ENCODE measurements at regions not wholly inside any gene's neighbourhood (a gene's known extent, or its start where the extent isn't known, plus 50 kb on each side); places are given as distances from the start of the nearest gene placed in this dataset.
A peak's percentile ranks its signal among the peaks of the same experiment; 100 is the strongest.

GRCh38 chr5:135186662-135187522, 152.9 kb upstream of the PITX1 start:
- no peak for DNase-seq

More at GRCh38 chr5:135186662-135187522, 152.9 kb upstream of the PITX1 start:
- Mint-ChIP-seq H3K36me3 (ENCODE audit: insufficient read depth in 1 of 3, low read depth in 3 of 3) (no peaks in the 10 kb centered on the region), H3K9me3 (no peaks in the 10 kb centered on the region), H3K27me3 (ENCODE audit: low read depth) (peaks cover 50% of the 10 kb centered on the region), H3K27ac (peak overlapping the region in 1 of 3 experiments; percentile 65; a peak in 1 of 7 replicates), H3K4me1 (peaks cover 9 to 13% of the 10 kb centered on the region in 2 experiments), H3K4me3 (no peak overlapping the region)
- H3K79me1 ChIP-seq (ENCODE audit: insufficient read depth, low read depth, low read length, poor library complexity, severe bottlenecking), result no peaks in the 10 kb centered on the region
- H3K56ac ChIP-seq (ENCODE audit: insufficient read length, low read depth, low read length), result no peak overlapping the region
- H3T11ph ChIP-seq (ENCODE audit: low read length), result no peak overlapping the region
- H3K4me1 ChIP-seq (ENCODE audit: insufficient read depth, low read length), result no peaks in the 10 kb centered on the region
- H2BK15ac ChIP-seq (ENCODE audit: low read depth, low read length), result no peak overlapping the region
- H3K18ac ChIP-seq (ENCODE audit: insufficient read length, low read depth, low read length), result no peak overlapping the region
- H3K9me3 ChIP-seq (ENCODE audit: control insufficient read depth, low read depth, low read length), result no peaks in the 10 kb centered on the region
- no peak overlapping the region for H3K14ac ChIP-seq (ENCODE audit: insufficient read depth, low read length)
- WGBS (ENCODE audit: extremely low coverage, insufficient read length, low lambda C conversion rate), result no CpG with 5 or more reads among the region's 8 CpGs
- no peak overlapping the region for H2AK5ac ChIP-seq (ENCODE audit: insufficient read length, low read length)
- H4K8ac ChIP-seq (replicated peaks; ENCODE audit: insufficient read length, low read depth, low read length), result no peak overlapping the region
- no peak overlapping the region for H3K4ac ChIP-seq (ENCODE audit: low read depth, low read length)
- H2AFZ ChIP-seq (ENCODE audit: low read length), result no peak overlapping the region
- H2BK20ac ChIP-seq (ENCODE audit: low read depth, low read length, poor library complexity, severe bottlenecking), result no peak overlapping the region
- H2BK12ac ChIP-seq (ENCODE audit: insufficient read length, low read depth, low read length), result no peak overlapping the region
- H4K5ac ChIP-seq (ENCODE audit: insufficient read length, low read depth, low read length), result no peak overlapping the region
- no peak overlapping the region for H3K4me2 ChIP-seq (ENCODE audit: insufficient read depth, insufficient read length, low read length)
- no peak overlapping the region for H2BK5ac ChIP-seq (ENCODE audit: insufficient read length, low read length)
- no peak overlapping the region for H3K27ac ChIP-seq (ENCODE audit: insufficient read length, low read depth, low read length)
- H4K20me1 ChIP-seq (ENCODE audit: control insufficient read depth, insufficient read depth, insufficient read length), result no peaks in the 10 kb centered on the region
- H3K27me3 ChIP-seq (ENCODE audit: insufficient read depth, low read length), result no peaks in the 10 kb centered on the region; the same call in 1 of the 2 replicates
- no peak for TF ChIP-seq CTCF (conservative IDR thresholded peaks at IDR 0.05)
- no peak overlapping the region for H2BK120ac ChIP-seq (ENCODE audit: low read depth, low read length, poor library complexity, severe bottlenecking)
- H3K79me2 ChIP-seq (ENCODE audit: insufficient read depth, low read length), result no peaks in the 10 kb centered on the region
- peaks cover 6% of the 10 kb centered on the region for H3K23me2 ChIP-seq (ENCODE audit: insufficient read length, low read depth, low read length, poor library complexity, severe bottlenecking)
- H3K9ac ChIP-seq (ENCODE audit: extremely low read depth, insufficient read length, low read length), result no peak overlapping the region
- H4K91ac ChIP-seq (ENCODE audit: insufficient read length, low read depth, low read length), result no peak overlapping the region
- H3K23ac ChIP-seq (ENCODE audit: insufficient read length, low read depth, low read length), result no peak overlapping the region
